Natural killer cell (primary cell): ENCODE measurements at regions not wholly inside any gene's neighbourhood (a gene's known extent, or its start where the extent isn't known, plus 50 kb on each side); places are given as distances from the start of the nearest gene placed in this dataset.

ENCODE experiments used
- ATAC-seq, 3 donors: fragments of 150-1000 bp in 2 of 3; fragments of 200-7000 bp in 1 of 3; cut with Tn5 transposase; 1 replicate in 1 of 3; 2 replicates in 2 of 3; pipeline ENCODE4 v1.10.0; 2021; ENCODE audit warnings: mild to moderate bottlenecking in 2 of 3, moderate library complexity in 2 of 3
- DNase-seq, 2 donors: peaks; one replicate each; pipeline versions ENCODE4 v3.0.0 to v3.0.0-alpha.2; 2013 to 2021; ENCODE audit warnings: mixed read lengths in 1 of 2
- H3K27ac ChIP-seq: one replicate; pipeline ENCODE4 v1.5.1; 2013; ENCODE audit warnings: mild to moderate bottlenecking, low read length
- H3K27me3 ChIP-seq: one replicate; pipeline ENCODE4 v1.6.1; 2013; ENCODE audit warnings: low read length; ENCODE audit not compliant: control insufficient read depth, insufficient read depth
- H3K36me3 ChIP-seq: one replicate; pipeline ENCODE4 v1.6.1; 2013; ENCODE audit warnings: low read length; ENCODE audit not compliant: control insufficient read depth, insufficient read depth
- H3K4me1 ChIP-seq: one replicate; pipeline ENCODE4 v1.6.1; 2013; ENCODE audit warnings: low read length; ENCODE audit not compliant: control insufficient read depth, insufficient read depth
- H3K4me3 ChIP-seq: one replicate; pipeline ENCODE4 v1.5.1; 2013; ENCODE audit warnings: low read length
- H3K9me3 ChIP-seq: one replicate; pipeline ENCODE4 v1.6.1; 2013; ENCODE audit warnings: low read length; ENCODE audit not compliant: control insufficient read depth, insufficient read depth
- H3K27ac Mint-ChIP-seq, 2 donors: one replicate each; pipeline ENCODE4 v1.8.0; 2022; ENCODE audit warnings: mild to moderate bottlenecking in 2 of 2, mixed read lengths in 2 of 2, moderate library complexity in 1 of 2
- H3K27me3 Mint-ChIP-seq, 2 donors: one replicate each; pipeline ENCODE4 v1.8.0; 2022; ENCODE audit warnings: low read depth in 2 of 2, mixed read lengths in 2 of 2
- H3K36me3 Mint-ChIP-seq: one replicate; pipeline ENCODE4 v1.8.0; 2022; ENCODE audit warnings: mixed read lengths
- H3K4me1 Mint-ChIP-seq, 2 donors: one replicate each; pipeline ENCODE4 v1.8.0; 2022; ENCODE audit warnings: mixed read lengths in 2 of 2
- H3K4me3 Mint-ChIP-seq: one replicate; pipeline ENCODE4 v1.8.0; 2022; ENCODE audit warnings: mild to moderate bottlenecking, moderate library complexity, mixed read lengths
- H3K9me3 Mint-ChIP-seq, 2 donors: one replicate each; pipeline ENCODE4 v1.8.0; 2022; ENCODE audit warnings: mixed read lengths in 2 of 2
- WGBS: methylation state at CpG from one replicate; pipeline ENCODE4 v1.1.7; 2013; ENCODE audit warnings: missing lambda C conversion rate; ENCODE audit not compliant: insufficient coverage; 5-methylcytosine and 5-hydroxymethylcytosine counted together
- intact Hi-C: fragments of 100-400 bp; cut with micrococcal nuclease; formaldehyde crosslinking; loops from one replicate; pipeline ENCODE4 v1.14.2; 2022
- TF ChIP-seq, protein P1 (sequence below): fragments of 200-600 bp; IDR thresholded peaks from one replicate; pipeline ENCODE4 v1.8.0; 2022; ENCODE audit warnings: antibody characterized with exemption

DNA sequence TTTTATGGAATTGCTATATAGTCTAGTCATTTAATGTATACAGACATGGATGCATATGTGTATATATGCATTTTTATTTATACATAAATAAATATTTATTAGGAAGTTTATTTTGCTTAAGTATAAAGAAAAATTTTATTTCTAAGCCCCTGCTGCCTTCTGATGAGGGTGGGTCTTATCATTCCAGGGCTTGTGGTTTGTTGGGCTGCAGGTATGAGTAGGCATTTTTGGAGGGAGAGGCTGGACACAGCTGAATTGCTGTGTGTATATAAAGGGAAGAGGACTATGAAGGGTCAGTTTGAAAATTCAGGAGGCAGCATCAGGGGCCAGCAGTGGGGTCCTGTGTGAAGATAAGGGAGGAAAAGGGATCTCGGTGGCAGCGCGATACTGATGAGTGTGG is 189.4 kb downstream of the TMEM182 start:
- no peak for ATAC-seq
- intact Hi-C loops, result no loop called here
- Histone ChIP-seq H3K4me1 (no peaks in the 10 kb centered on the region), H3K9me3 (no peaks in the 10 kb centered on the region), H3K27ac (no peak overlapping the region), H3K27me3 (no peaks in the 10 kb centered on the region), H3K4me3 (no peak overlapping the region), H3K36me3 (no peaks in the 10 kb centered on the region)
- Mint-ChIP-seq H3K36me3 (no peaks in the 10 kb centered on the region), H3K4me3 (no peak overlapping the region), H3K27me3 (peaks cover 0 to 3% of the 10 kb centered on the region in 2 donors), H3K4me1 (no peaks in the 10 kb centered on the region), H3K27ac (no peak overlapping the region), H3K9me3 (no peaks in the 10 kb centered on the region)
- TF ChIP-seq, protein P1, sequence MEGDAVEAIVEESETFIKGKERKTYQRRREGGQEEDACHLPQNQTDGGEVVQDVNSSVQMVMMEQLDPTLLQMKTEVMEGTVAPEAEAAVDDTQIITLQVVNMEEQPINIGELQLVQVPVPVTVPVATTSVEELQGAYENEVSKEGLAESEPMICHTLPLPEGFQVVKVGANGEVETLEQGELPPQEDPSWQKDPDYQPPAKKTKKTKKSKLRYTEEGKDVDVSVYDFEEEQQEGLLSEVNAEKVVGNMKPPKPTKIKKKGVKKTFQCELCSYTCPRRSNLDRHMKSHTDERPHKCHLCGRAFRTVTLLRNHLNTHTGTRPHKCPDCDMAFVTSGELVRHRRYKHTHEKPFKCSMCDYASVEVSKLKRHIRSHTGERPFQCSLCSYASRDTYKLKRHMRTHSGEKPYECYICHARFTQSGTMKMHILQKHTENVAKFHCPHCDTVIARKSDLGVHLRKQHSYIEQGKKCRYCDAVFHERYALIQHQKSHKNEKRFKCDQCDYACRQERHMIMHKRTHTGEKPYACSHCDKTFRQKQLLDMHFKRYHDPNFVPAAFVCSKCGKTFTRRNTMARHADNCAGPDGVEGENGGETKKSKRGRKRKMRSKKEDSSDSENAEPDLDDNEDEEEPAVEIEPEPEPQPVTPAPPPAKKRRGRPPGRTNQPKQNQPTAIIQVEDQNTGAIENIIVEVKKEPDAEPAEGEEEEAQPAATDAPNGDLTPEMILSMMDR, result no peak
- no peak for DNase-seq
- no CpG with 5 or more reads among the region's 3 CpGs for WGBS

DNA sequence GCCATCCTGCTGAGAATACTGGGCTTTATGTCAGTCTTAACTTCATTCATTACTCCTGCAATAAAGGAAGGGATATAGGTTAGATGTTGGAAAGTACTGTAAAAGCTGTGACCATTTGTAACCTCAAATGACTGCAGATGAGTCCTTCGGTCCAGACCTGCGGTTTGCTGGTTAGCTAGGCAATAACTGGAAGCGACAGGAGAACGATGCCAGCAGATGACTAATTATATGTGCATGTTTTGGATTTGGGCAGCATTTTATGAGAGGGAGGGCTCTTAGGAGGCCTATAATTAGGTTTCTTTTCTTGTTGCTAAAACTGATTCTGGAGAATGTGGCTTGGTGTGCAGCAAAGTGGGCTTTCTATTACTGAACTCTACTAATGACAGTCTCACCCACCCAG is 205.6 kb downstream of the TMEM182 start:
- Histone ChIP-seq H3K4me1 (no peaks in the 10 kb centered on the region), H3K27ac (no peak overlapping the region), H3K36me3 (no peaks in the 10 kb centered on the region), H3K9me3 (no peaks in the 10 kb centered on the region), H3K27me3 (no peaks in the 10 kb centered on the region), H3K4me3 (no peak overlapping the region)
- no peak overlapping the region for H3K27ac Mint-ChIP-seq
- no peaks in the 10 kb centered on the region for H3K36me3 Mint-ChIP-seq
- no peaks in the 10 kb centered on the region for H3K27me3 Mint-ChIP-seq
- TF ChIP-seq, protein P1, result no peak
- H3K4me1 Mint-ChIP-seq, result no peaks in the 10 kb centered on the region
- intact Hi-C loops, result no loop called here
- no peaks in the 10 kb centered on the region for H3K9me3 Mint-ChIP-seq
- ATAC-seq, result no peak
- 91% methylated on average over 4 of the region's 4 CpGs for WGBS
- no peak for DNase-seq
- no peak overlapping the region for H3K4me3 Mint-ChIP-seq

DNA sequence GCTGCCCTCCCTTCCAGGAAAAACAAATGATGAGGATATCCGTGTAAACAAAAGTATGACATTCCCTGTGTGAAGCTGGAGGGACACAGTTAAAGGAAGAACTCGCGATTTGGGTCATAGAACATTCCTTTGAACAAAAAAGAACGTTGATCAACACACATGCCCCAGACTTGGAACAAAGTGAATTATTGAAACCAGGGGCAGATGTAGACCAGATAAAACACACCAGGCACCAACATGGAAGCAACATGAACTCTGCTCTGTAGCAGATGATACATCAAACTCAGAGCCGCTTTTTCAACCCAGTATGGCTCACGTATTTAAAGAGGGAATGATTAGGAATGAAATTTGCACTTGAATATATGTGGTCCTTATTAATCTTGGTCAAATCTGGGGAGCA is 206.5 kb downstream of the TMEM182 start:
- H3K27me3 Mint-ChIP-seq, result no peaks in the 10 kb centered on the region
- no peaks in the 10 kb centered on the region for H3K36me3 Mint-ChIP-seq
- no peak overlapping the region for H3K27ac ChIP-seq
- H3K9me3 Mint-ChIP-seq, result no peaks in the 10 kb centered on the region
- DNase-seq, result no peak
- H3K36me3 ChIP-seq, result no peaks in the 10 kb centered on the region
- 94% methylated on average over 6 of the region's 6 CpGs for WGBS
- no peak overlapping the region for H3K4me3 Mint-ChIP-seq
- TF ChIP-seq, protein P1, result no peak
- H3K9me3 ChIP-seq, result no peaks in the 10 kb centered on the region
- H3K4me3 ChIP-seq, result no peak overlapping the region
- no peak overlapping the region for H3K27ac Mint-ChIP-seq
- H3K4me1 ChIP-seq, result no peaks in the 10 kb centered on the region
- ATAC-seq, result no peak
- intact Hi-C loops, result no loop called here
- H3K4me1 Mint-ChIP-seq, result no peaks in the 10 kb centered on the region
- H3K27me3 ChIP-seq, result no peaks in the 10 kb centered on the region

DNA sequence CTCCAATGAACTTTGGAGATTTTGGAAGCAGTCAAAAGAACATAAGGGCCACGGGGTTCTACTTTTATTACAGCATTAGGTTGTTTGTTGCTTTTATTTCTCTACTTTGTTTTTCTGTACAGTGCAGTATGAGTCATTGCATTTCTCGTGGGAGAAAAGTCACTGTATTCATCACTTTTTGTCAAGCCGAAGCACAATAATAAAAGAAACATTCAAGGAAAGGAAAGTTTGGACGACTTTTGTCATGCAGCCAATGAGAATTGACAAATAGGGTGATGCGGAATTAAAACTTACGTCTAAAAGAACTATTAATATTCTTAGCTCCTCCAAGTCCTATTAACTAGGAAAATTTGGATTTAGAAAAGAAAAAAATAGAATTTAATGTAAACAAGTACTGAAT is 209.9 kb downstream of the TMEM182 start:
- Histone ChIP-seq H3K27me3 (no peaks in the 10 kb centered on the region), H3K9me3 (no peaks in the 10 kb centered on the region), H3K4me3 (no peak overlapping the region), H3K36me3 (no peaks in the 10 kb centered on the region), H3K4me1 (no peaks in the 10 kb centered on the region), H3K27ac (no peak overlapping the region)
- Mint-ChIP-seq H3K4me3 (no peak overlapping the region), H3K27ac (no peak overlapping the region), H3K36me3 (no peaks in the 10 kb centered on the region), H3K4me1 (peaks cover 0 to 8% of the 10 kb centered on the region in 2 donors), H3K9me3 (no peaks in the 10 kb centered on the region), H3K27me3 (no peaks in the 10 kb centered on the region)
- intact Hi-C loops, result no loop called here
- TF ChIP-seq, protein P1, result no peak
- 86% methylated on average over 4 of the region's 6 CpGs for WGBS
- ATAC-seq (no peak), DNase-seq (no peak)
